ENCODE measurements at regions not wholly inside any gene's neighbourhood (a gene's known extent, or its start where the extent isn't known, plus 50 kb on each side); places are given as distances from the start of the nearest gene placed in this dataset.

DNA sequence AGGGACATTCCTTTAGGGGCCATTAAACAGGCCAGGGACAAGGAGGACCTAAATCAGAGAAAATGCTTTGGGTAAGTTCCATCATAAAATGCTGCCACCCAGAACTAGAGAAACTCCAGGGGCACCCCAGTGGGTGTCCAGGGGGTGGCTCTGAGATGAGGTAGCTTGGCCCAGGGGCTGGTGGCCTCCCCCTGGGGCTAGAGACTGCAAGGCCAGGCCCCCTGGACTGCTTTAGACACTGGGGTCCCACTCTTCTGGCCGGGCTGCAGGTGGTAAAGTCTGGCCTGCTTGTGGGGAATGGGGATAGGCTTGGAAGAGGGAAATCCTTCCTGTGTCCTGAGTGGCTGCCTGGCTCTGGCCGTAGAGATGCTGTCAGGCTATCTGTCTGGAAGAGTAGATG is 169.6 kb upstream of the PODXL start:
- WGBS, 2 experiments (ENCODE audit: extremely low coverage in 2 of 2, insufficient read length in 1 of 2), result no CpG with 5 or more reads among the region's 2 CpGs
- Histone ChIP-seq H3K27ac (ENCODE audit: insufficient read depth, low read length) (no peak overlapping the region), H3K4me1 (ENCODE audit: control insufficient read depth, insufficient read depth, low read length) (no peaks in the 10 kb centered on the region), H2AK9ac (replicated peaks; ENCODE audit: low read depth, low read length, poor library complexity) (no peak overlapping the region), H3K27me3 (ENCODE audit: control insufficient read depth, insufficient read depth, low read length) (no peaks in the 10 kb centered on the region), H3K9me1 (ENCODE audit: insufficient read depth, low read length) (no peaks in the 10 kb centered on the region), H2AFZ (replicated peaks; ENCODE audit: low read length, poor library complexity) (no peak overlapping the region), H3K14ac (replicated peaks; ENCODE audit: low read depth, low read length) (no peak overlapping the region), H4K20me1 (ENCODE audit: insufficient read depth, low read length) (no peaks in the 10 kb centered on the region), H3K23ac (ENCODE audit: low read depth, low read length) (no peak overlapping the region), H2BK5ac (ENCODE audit: low read depth, low read length, poor library complexity, severe bottlenecking) (no peak overlapping the region), H4K8ac (ENCODE audit: low read depth in 2 of 2, low read length in 2 of 2) (no peak overlapping the region), H3K4me2 (ENCODE audit: low read depth, low read length) (no peak overlapping the region), H3K79me1 (ENCODE audit: low read depth in 1 of 2, low read length in 2 of 2) (no peaks in the 10 kb centered on the region), H3K56ac (ENCODE audit: extremely low read depth, insufficient read depth, low read length) (no peak overlapping the region), H3K4me3 (ENCODE audit: insufficient read depth, low read depth, low read length) (no peak overlapping the region), H3K18ac (ENCODE audit: low read depth, low read length) (no peak overlapping the region), H2BK15ac (ENCODE audit: low read depth, low read length) (no peak overlapping the region), H3K9me3 (ENCODE audit: control insufficient read depth, insufficient read depth, low read length) (no peaks in the 10 kb centered on the region), H2AK5ac (ENCODE audit: low read depth, low read length) (no peak overlapping the region), H4K91ac (ENCODE audit: insufficient read depth, low read depth, low read length) (no peak overlapping the region), H3K4ac (ENCODE audit: low read depth, low read length) (no peak overlapping the region), H2BK120ac (ENCODE audit: low read depth, low read length) (no peak overlapping the region), H4K5ac (ENCODE audit: low read depth, low read length) (no peak overlapping the region), H3K36me3 (ENCODE audit: control insufficient read depth, insufficient read depth, low read length) (no peaks in the 10 kb centered on the region), H2BK20ac (ENCODE audit: low read depth, low read length) (no peak overlapping the region), H3K9ac (ENCODE audit: low read depth, low read length) (no peak overlapping the region)
- in situ Hi-C loops (cut with MboI; ENCODE audit: low sequenced_read_pairs) (no loop called here), dilution Hi-C loops (cut with HindIII; ENCODE audit: low sequenced_read_pairs, unreplicated experiment) (no loop called here), intact Hi-C loops (cut with micrococcal nuclease) (no loop called here)
- no peak for ATAC-seq (ENCODE audit: low read depth)
- DNase-seq, result no peak
- POLR2A ChIA-PET (ENCODE audit: unreplicated experiment), result no interaction called here
- CTCF ChIA-PET, result no interaction called here
- no peak for TF ChIP-seq CHD1 (IDR thresholded peaks at IDR 0.05; ENCODE audit: low read depth, low read length)
- no peak for TF ChIP-seq BHLHE40 (IDR thresholded peaks at IDR 0.05; ENCODE audit: low read depth, low read length)
- no peak for TF ChIP-seq MAZ (IDR thresholded peaks at IDR 0.05; ENCODE audit: borderline replicate concordance, low read depth, low read length)
- no peak for TF ChIP-seq MXI1 (IDR thresholded peaks at IDR 0.05; ENCODE audit: borderline replicate concordance, low read depth, low read length)
- TF ChIP-seq SMC3 (IDR thresholded peaks at IDR 0.05; ENCODE audit: low read depth, low read length), result no peak
- TF ChIP-seq NFE2L2 (IDR thresholded peaks at IDR 0.05; ENCODE audit: low read depth, low read length), result no peak
- no peak for TF ChIP-seq RFX5 (IDR thresholded peaks at IDR 0.05; ENCODE audit: low read depth, low read length)
- no peak for TF ChIP-seq POLR2A (IDR thresholded peaks at IDR 0.05; ENCODE audit: low read depth, low read length)
- no peak for TF ChIP-seq FOS (IDR thresholded peaks at IDR 0.05; ENCODE audit: low read depth, low read length)
- TF ChIP-seq USF2 (IDR thresholded peaks at IDR 0.05; ENCODE audit: low read depth, low read length), result no peak
- TF ChIP-seq RAD21 (IDR thresholded peaks at IDR 0.05; ENCODE audit: low read length), result no peak
- TF ChIP-seq MAFK (IDR thresholded peaks at IDR 0.05; ENCODE audit: low read depth, low read length), result no peak
- TF ChIP-seq RCOR1 (IDR thresholded peaks at IDR 0.05; ENCODE audit: insufficient replicate concordance, low read length), result no peak
- no peak for TF ChIP-seq CTCF (conservative IDR thresholded peaks at IDR 0.05; ENCODE audit: low read depth, low read length)
- no peak for TF ChIP-seq CEBPB (IDR thresholded peaks at IDR 0.05; ENCODE audit: low read depth, low read length)
- TF ChIP-seq ELK1 (IDR thresholded peaks at IDR 0.05; ENCODE audit: borderline replicate concordance, low read depth, low read length), result no peak
- no TSS peak for BruUV-seq (replicated peaks)

Measured in IMR-90 (cell line).